GM19193 (cell line): ENCODE measurements at regions not wholly inside any gene's neighbourhood (a gene's known extent, or its start where the extent isn't known, plus 50 kb on each side); places are given as distances from the start of the nearest gene placed in this dataset.

Source experiments
- POLR2A ChIP-seq: IDR thresholded peaks from 4 replicates; pipeline ENCODE4 v1.6.1; 2011; ENCODE audit not compliant: insufficient read depth, insufficient read length; ENCODE audit errors: extremely low read depth

- no peak for TF ChIP-seq POLR2A
Observed at GRCh38 chr15:89421219-89421618, 75.2 kb downstream of the RHCG start.

- no peak for TF ChIP-seq POLR2A
Observed at GRCh38 chr15:89419370-89419984, 76.9 kb downstream of the RHCG start.

- no peak for TF ChIP-seq POLR2A
Observed at GRCh38 chr15:89417206-89417725, 79.1 kb downstream of the RHCG start.

GRCh38 chr15:89416339-89417183 lies 79.8 kb downstream of the RHCG start:
- no peak for TF ChIP-seq POLR2A

GRCh38 chr15:89414571-89414970 lies 79.9 kb upstream of the POLG start:
- TF ChIP-seq POLR2A, result no peak

- no peak for TF ChIP-seq POLR2A
Observed at GRCh38 chr15:89413877-89414276, 79.3 kb upstream of the POLG start.

GRCh38 chr15:89412905-89413411 lies 78.3 kb upstream of the POLG start:
- TF ChIP-seq POLR2A, result no peak

- no peak for TF ChIP-seq POLR2A
Observed at GRCh38 chr15:89410039-89410435, 75.4 kb upstream of the POLG start.

GRCh38 chr15:89409184-89410038 lies 74.8 kb upstream of the POLG start:
- TF ChIP-seq POLR2A, result no peak

- no peak for TF ChIP-seq POLR2A
Observed at GRCh38 chr15:89408372-89409183, 74.0 kb upstream of the POLG start.

- no peak for TF ChIP-seq POLR2A
Observed at GRCh38 chr15:89406940-89407607, 72.5 kb upstream of the POLG start.

GRCh38 chr15:89406218-89406939 lies 71.8 kb upstream of the POLG start:
- no peak for TF ChIP-seq POLR2A

GRCh38 chr15:89405494-89405893 lies 70.9 kb upstream of the POLG start:
- TF ChIP-seq POLR2A, result no peak
